Caki2 (cell line): ENCODE measurements at regions not wholly inside any gene's neighbourhood (a gene's known extent, or its start where the extent isn't known, plus 50 kb on each side); places are given as distances from the start of the nearest gene placed in this dataset.

Experiments used
- DNase-seq: peaks from one replicate; pipeline ENCODE4 v3.0.0-alpha.2; 2015; ENCODE audit warnings: low read depth
- in situ Hi-C: cut with HindIII; loops from 2 replicates; pipeline ENCODE4 v1.10.0; 2016; ENCODE audit warnings: low sequenced_read_pairs, low pct_unique_long_range_greater_than_20kb, mixed read lengths

DNA sequence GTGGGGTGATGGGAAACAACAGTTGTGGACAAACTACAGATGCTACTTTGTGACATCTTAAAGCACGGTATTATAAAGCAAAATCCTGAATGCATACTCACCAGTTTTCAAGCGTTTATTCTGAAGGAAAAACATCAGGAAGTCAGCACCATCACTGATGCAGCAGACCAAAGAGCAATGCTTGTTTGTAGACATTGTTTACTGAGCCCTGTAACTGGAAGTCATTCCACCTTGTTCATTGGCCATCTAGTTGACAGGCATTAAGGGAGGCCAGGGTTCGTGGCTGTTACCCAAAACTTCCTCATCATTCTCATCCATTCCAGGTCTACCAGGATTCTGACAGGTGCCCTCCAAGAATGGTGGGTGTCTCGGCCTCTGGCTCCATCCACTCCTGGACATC is 55.3 kb upstream of the FAM204A start:
- no peak for DNase-seq
- in situ Hi-C loops = no loop called here

- DNase-seq = no peak
- in situ Hi-C loops = no loop called here
Measured at GRCh38 chr10:118395947-118396346, 53.8 kb upstream of the FAM204A start.

DNA sequence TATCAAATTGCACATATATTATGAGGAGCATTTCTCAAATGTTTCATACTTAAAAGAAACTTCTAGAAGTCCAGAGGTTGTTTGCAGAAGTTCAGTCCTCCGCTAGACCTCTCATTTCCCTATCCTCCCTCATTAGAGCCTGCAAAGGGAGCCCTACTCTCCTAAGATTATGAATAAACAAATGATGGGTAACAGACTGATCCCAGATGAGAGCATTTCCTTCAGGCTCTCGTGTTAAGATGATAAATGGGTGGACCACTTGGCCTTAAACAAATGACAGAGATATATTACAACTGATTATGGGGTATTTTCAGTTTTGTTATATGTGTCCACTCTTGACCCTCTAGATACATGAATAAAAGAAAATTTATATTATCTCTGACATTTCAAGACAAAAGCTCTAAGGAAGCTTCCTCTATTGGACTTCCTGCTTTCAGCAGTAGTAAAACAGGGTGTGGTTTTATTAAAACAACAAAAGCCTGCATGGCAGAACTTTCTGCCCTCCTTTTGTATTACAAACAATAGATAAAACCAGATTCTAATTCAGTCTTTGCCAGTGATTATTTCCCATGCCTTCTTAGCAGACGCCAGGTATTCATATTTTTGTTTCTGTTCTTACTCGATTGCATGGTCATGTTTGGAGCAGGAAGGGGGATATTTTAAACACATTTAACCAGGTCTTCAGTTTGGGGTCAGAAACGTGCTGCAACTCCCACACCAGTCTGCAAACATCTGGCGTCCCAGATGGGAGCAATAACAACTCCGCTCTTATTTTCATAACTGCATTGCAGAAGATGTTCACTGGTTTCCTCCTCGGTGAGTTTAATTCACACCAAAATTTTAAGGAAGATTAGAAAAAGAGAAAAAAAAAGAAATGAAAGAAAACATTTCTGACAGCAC is 52.4 kb upstream of the FAM204A start:
- DNase-seq = no peak
- in situ Hi-C loops = no loop called here

GRCh38 chr10:118392761-118393160 is 50.6 kb upstream of the FAM204A start:
- DNase-seq = no peak
- in situ Hi-C loops = no loop called here
